DMS 273 (cell line): ENCODE measurements at regions not wholly inside any gene's neighbourhood (a gene's known extent, or its start where the extent isn't known, plus 50 kb on each side); places are given as distances from the start of the nearest gene placed in this dataset.

Experiments used
- DNase-seq: peaks from one replicate; lab custom pipeline; 2025; ENCODE audit not compliant: unreplicated experiment; lab: John Stamatoyannopoulos, UW

DNA sequence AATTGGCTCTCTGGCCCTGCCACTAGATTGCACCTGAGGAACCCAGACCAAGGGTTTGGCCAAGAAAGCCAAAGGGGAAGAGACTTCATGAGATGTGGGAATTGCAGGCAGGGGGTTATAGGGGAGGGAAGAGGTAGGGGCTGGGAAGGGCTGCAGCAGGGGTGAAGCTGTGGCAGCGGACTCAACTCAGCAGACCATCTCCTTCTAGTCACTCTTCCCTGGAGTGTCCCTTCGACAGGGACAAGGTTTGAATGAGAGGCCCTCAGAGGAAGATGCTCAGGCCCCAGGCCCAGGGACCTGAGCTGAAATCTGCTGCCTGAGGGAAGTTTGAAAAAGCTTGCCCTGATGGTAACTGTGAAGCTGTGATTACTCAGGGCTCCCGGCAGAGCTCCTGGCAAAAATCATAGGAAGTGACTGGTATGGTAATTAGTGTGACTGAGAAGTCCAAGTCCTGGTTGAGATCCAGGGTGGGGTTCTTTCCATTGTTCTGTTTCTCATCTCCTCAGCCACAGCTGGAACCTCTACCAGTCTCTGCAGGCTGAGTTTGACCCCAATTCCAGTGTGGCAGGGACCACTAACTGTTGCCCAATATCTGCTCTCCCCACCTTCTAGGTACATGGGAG is 300.9 kb downstream of the CYP26B1 start:
- DNase-seq, result no peak

DNA sequence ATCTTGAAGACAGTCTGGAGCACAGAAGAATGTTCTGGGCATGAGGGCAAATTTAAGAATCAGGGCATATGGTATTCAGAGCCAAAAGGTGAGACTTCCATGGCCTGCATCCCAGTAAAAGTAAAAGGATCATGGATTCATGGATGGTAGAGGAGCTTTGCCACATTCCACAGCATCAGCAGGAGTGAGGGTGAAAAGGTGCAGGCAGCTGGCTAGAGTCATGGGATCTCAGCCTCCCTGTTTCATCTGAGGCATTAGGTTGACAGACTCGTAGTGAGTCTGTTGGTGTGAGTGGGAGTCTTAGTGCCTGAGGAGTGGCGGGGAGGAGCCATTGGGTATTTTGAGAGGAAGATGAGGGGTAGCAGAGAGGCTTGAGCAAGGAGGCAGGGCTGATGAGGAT is 301.6 kb downstream of the CYP26B1 start:
- no peak for DNase-seq

DNA sequence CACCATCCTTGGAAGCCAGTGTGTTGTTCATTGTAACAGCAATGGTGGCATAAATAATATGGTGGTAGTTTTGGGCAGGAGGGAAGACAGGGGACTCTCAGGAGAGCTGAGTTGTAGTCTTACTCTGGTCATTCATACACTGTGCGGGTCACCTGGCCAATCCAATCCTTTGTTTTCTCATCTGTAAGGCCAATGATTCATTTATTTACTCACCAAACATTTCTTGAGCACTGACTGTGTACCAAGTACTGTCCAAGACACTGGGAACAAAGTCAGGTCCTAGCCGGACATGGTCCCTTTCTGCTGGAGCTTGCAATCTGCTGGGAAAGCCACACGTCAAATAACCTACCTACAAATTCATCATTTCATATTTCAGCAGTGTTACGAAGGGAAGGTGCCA is 302.7 kb downstream of the CYP26B1 start:
- DNase-seq, result no peak

DNA sequence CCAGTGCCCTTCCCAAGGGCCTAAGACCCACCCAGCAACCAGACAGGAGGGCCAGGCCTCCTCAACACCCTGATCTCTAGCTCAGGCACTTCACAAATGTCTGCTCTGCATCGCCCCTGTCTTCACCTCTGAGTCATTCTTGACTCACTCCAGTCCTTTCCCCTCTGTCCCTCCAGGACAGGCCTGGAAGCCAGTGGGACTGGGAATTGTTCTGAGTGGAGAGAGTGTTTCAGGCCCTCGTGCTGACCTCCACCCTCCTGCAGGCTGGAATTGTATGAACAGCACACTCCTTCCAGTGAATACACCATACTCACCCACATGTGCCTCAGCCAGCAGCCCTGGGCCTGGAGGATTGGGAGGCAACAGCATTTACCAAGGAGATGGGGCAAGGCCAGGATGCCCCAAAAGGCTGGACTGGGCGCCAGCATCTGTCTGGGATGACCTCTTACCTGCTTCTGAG is 304.2 kb downstream of the CYP26B1 start:
- no peak for DNase-seq

DNA sequence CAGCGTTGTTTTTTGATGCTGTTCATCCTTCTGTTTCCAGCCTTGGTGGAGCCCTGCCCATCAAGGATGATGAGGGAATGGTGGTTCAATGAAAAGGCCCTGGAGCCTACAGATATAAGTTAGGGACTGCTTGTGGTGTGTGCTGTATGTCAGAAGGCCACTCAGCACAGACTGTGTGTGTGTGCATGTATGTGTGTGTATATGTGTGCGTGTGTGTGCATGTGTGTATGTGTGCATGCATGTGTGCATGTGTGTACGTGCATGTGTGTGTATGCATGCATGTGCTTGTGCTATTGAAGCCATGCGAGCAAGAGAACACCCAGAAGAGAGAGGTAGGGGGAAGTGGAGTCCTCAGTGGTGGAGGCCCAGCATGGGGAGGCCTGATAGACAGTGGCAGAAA is 304.9 kb downstream of the CYP26B1 start:
- DNase-seq, result no peak

DNA sequence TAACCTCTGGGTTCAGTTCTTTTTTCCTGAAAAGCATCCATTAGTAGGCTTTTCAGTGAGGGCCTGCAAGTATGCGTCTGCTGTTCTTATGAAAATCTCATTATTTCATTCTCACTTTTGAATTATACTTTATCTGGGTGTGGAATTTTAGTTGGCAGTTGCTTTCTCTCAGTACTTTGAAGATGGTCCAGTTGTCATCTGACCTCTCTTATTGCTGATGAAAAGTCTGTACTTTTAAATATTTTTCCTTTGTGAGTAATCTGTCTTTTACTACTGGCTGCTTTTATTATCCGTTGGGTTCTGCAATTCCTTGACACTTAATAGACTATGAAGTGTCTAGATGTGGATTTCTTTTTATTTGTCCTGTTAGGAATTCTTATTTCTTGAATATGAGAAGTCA is 307.8 kb downstream of the CYP26B1 start:
- DNase-seq, result no peak

DNA sequence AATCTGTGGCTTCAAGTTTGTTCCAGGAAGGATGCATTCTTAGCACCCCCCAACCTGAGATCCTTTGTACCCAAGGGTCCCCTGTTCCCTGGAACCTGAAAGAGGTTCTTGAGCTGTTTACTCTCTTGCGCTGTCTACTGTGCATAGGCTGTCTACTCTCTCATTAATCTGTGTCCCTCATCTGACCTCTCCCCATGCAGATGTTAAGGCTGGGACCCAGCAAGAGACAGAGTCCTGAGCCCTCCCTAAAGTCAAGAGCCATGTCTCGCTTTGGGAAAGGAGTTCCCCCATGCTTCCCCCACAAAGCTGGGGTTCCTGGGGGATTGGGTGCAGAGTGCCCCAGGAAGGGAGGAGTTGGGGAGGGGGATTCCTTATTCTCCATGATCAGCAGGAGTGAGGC is 312.9 kb downstream of the CYP26B1 start:
- DNase-seq, result no peak

DNA sequence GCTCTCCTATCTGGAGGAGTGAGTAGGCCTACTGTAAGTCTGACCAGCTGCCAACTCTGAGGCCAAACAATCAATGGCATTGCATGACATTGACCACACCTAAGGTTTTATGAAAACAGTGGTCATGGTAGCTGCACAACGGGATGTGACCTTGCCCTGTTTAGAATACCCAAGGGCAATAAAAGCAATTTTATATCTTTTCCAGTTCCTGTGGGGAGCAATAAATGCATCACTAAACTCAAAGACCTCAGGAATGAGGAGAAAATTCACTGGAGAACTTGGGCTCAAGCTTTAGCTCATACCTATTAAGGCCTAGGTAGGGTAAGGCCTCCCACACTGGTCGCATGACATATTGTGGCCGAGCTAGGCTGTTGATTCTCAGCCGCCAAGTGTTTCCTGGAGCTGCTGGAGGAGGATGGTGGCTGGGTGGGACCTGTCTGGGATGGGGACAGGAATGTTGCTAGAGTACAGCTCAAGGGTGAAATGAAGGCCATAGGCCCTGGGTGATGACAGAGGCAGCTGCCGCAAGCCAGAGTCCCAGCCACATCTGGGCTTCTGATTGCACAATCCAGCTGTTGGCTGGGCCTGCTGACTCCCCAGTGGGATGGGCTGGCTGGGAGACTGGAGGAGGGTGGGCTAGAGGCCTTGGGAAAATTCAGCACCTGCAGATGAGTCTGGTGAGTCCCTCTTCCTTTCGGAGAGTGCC is 313.7 kb downstream of the CYP26B1 start:
- DNase-seq, result no peak

DNA sequence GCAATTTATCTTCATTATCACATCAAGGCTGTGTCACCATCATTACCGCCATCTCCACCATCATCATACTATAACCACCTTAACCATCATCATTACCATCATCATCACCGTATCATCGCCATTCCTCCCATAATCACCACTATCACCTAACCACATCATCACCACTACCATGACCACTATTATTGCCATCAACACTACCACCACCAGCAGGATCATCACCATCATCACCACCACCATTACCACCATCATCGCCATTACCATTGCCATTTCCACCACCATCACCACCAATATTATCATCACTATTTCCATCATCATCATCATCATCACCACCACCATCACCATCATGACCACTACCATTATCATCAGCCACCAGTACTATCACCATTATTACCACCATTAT is 314.4 kb downstream of the CYP26B1 start:
- no peak for DNase-seq

DNA sequence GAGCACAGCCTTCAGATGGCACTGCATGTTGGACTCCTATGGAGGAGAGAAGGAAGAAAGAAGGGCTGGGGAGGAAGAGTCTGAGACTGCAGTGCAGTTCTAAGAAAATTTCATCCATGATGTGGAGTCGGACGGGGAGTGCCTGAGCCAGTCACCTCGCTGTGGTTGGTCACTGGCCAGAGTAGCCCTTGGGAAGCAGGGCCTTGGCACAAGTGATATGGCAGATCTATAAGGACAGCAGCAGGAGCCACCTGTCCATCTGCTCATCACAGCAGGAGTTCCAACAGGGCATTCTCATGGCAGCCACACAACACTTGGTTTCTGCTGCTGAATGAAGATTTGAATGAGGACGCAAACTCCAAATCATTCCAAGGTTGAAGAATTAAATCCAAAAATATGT is 314.8 kb downstream of the CYP26B1 start:
- no peak for DNase-seq

DNA sequence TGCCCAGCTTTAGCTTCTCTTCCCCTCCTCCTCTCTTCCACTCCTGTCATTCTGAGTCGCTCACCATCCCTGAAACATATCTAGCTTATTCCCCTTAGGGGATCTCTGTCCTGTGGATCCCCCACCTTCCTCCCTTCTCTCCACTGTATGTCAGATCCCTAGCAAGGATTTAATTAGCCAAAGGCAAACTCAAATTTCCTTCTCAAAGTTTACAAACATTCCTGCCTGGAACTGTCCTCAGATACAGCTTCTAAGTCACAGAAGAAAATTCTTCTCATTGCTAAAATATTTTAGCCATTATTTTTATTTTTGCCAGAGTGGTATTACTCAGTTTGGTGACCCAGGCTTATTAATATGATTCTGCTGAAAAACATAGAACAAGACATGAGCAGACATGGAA is 315.3 kb downstream of the CYP26B1 start:
- DNase-seq, result no peak

DNA sequence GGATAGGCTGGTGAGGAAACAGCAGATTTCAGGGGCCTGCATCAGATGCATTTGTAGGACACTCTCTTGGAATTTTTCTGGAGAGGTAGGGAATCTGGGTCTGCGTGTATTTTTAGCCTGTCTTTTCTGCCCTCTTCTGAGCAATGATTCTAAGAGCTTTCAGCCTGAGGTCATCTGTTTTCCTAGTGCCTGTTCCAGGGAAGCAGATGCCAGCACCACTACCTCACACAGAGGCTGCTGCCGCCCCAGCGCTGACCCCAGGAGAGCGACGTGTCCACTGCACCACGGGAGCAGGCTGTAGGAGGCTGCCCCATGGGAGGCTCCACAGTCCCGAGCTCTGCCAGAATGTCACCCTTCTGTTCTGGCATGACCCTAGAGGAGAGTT is 316.5 kb downstream of the CYP26B1 start:
- DNase-seq, result peak; percentile 34

DNA sequence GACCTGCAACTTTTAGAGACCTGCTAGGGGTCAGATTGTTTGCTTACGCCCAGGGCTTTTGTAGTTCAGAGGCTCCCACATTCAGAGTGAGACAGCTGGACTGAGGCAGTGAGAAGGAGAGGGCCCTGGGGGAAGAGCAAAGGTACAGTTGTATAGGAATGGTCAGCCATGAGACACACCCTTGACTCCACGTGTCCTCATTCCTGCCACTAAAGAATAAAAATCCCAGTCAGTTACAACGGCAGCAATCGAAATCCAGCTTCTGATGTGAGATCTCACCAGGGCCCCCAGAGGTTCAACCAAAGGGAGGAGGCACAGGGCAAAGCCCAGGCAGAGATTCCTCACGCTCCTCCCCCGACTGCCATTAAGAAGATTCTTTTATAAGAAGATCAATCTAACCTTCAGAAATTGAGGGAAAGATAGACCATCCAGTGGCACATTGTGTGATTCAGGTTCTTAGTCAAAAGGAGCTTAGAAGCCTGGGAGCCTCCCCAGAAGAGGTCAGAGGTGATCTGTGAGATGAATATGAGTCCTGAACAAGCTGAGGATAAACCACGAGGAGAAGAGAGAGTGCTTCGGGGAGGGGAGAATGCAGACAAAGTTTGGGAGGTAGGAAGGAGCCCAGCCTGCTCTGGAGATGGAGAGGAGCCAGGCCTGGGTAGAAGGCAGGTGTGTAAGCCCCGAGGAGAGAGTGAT is 317.0 kb downstream of the CYP26B1 start:
- DNase-seq, result no peak

DNA sequence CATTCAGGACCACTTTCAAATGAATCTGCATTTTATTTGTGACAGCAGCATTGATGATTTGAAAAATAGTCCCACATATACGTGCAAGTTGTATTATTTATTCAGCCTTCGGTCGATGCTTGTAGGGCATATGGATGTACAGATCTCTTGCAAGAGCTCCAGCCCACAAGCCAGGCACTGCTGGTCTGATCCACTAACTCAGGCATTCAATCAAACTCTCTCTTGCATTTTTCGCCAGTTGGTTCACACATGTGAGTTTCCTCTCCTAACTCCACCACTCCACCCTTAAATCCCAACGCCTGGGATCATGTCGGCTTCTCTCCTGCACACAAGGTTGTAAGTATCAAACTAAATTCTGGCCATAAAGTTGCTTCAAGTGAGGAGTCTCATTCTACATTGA is 318.7 kb downstream of the CYP26B1 start:
- no peak for DNase-seq

DNA sequence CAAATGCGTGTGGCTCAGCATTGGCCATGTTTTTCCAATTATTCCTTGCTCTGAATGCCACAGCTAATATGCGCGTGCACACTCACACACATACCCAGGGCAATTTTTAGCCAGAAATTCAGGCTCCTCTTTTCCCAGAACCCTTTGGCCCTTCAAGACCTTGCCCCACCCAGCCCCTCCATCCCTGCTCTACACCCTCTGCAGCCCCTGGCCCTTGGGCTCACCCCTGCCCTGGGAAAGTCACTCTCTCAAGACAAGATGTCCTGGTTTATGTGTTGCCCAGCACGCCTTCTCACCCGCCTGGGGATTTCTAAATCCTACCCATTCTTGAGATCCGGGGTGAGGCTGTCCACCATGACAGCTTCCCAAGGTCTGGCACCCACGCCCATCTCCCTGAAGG is 319.7 kb downstream of the CYP26B1 start:
- DNase-seq, result no peak

DNA sequence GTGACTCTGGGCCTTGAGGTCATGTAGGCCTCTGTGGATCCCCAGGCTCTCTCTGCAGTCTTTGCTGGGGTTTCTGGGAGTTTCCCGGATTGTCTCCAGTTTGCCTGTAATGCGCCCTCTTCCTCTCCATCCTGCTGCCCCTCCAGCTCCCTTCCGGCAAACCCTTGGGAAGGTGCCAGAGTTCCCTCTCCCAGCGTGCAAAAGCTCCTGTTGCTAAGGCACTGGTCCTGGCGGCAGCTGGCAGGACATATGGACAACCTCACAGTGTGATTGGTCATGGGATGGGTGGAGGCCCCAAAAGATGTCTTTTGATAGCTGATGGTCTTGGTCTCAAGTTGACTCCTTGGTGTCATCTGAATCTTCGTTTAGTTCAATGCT is 320.1 kb downstream of the CYP26B1 start:
- peak; percentile 80 for DNase-seq

DNA sequence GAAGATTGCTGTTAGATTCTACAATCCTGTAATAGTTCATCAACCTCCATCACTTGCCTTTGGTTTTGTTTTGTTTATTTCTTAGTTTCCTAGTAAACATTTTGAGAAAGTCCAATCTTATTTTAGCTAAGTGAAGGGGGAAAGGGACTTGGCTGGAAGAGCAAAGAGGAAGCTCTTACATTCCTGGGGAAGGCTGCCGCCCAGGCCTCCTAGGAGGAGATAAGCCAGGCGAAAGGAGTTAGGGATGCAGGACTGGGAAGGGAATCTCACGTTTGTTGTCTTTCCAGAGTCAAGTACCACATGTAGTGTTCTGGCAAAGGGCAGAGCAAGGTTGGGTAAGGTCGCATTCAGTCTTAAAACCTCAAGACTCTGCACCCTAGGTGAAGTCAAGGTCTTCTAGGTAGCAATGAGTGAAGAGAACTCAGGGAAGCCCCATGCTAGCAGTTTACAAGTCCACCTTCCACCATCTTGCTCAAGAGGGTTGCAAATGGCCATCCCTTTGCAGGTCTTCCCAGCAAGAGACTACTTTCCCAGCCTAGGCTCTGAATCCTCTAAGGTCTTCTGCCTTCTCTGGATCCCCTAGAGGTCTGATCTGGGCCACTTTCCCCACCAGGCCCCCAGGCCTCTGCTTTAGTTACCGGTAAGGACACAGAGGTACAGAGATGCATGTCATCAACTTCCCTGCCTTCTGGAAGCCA is 320.7 kb downstream of the CYP26B1 start:
- no peak for DNase-seq

DNA sequence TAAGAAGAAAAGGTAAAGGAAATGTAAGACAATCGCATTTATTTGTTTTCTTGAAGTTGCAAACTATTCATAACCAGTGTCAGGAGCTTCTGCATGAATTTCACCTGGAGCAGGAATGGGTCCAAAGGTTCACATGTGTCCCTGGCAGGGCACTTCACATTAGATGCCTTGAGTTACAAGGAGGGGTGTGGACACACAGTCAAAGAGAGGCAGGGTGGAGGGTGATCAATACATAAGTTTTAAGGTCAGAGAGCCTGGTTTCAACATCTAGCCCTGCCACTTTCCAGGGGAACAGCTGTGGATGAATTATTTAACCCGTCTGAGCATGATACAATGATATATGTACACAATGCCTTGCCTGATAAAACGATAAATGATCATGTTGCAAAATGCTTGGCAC is 321.4 kb downstream of the CYP26B1 start:
- DNase-seq, result no peak

DNA sequence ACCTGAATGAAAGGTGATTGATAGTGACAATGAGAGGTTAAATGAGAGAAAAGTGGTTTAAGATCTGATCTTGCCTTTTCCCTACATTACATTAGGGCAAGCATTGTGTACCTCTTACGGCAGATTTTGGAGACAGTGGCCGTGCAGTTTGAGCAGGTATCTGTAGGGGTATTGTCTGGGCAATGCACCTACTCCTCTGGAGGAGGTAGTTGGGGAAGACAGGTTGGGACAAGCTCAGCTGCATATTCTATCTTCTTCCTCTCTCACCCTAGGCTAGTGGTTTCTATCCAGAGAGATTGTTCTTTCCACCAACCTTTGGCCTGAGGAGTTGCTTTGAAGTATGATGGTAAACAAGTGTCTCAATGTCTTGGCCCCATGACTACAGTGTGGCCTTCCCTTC is 323.2 kb downstream of the CYP26B1 start:
- DNase-seq, result no peak

DNA sequence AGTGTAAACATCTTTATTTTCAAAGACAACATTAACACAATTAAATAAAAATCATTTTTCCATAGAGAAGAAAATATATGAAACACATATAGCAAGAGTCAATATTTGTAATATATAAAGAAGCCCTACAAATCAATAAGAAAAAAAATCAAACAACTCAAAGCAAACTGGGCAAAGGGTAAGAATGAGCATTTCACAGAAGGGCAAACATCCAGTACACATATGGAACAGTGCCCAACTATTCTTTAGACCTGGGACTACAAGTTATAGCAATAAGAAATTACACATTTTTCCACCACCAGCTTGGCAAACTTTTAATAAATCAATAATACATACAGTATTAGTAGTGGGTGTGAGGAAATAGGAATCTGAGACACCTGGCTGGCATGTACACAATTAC is 324.1 kb downstream of the CYP26B1 start:
- DNase-seq, result no peak

DNA sequence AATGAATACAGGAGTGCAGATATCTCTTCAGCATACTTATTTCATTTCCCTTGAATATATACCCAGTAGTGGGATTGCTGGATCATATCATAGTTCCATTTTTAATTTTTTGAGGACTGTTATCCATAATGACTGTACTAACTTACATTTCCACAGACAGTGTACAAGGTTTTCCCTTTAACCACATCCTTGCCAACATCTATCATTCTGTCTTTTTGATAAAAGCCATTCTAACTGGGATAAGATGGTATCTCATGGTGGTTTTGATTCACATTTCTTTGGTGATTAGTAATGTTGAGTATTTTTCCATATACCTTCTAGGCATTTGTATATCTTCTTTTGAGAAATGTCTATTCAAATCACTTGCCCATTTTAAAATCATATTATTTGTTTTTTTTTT is 325.2 kb downstream of the CYP26B1 start:
- DNase-seq, result no peak

DNA sequence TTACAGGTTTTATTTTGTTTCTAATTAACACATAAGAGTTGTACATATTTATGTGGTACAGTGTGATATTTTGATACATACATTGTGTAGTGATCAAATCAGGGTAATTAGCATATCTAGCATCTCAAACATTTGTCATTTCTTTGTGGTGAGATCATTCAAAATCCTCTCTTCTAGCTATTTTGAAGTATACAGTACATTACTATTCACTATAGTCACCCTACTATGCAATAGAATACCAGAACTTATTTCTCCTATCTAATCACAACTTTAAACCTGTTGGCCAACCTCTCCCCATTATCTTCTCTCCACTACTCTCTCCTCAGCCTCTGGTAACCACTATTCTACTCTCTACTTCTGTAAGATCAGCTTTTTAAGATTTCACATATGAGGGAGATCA is 325.8 kb downstream of the CYP26B1 start:
- DNase-seq, result no peak
